Skin epidermis (tissue), 12 donors: ENCODE measurements at regions not wholly inside any gene's neighbourhood (a gene's known extent, or its start where the extent isn't known, plus 50 kb on each side); places are given as distances from the start of the nearest gene placed in this dataset.
A peak's percentile ranks its signal among the peaks of the same experiment; 100 is the strongest.

Source experiments
- H3K27ac ChIP-seq, 21 experiments: fragments of 200-600 bp; sonication (generic) in 11 of 21; one replicate each; pipeline ENCODE4 v1.5.0; 2020; ENCODE audit warnings: mild to moderate bottlenecking in 3 of 21, inconsistent platforms in 2 of 21, moderate library complexity in 2 of 21
- H3K4me3 ChIP-seq, 7 experiments: fragments of 200-600 bp; sonication (generic) in 2 of 7; one replicate each; pipeline ENCODE4 v1.5.0; 2020; ENCODE audit warnings: inconsistent platforms in 2 of 7, mild to moderate bottlenecking in 2 of 7, moderate library complexity in 1 of 7

DNA sequence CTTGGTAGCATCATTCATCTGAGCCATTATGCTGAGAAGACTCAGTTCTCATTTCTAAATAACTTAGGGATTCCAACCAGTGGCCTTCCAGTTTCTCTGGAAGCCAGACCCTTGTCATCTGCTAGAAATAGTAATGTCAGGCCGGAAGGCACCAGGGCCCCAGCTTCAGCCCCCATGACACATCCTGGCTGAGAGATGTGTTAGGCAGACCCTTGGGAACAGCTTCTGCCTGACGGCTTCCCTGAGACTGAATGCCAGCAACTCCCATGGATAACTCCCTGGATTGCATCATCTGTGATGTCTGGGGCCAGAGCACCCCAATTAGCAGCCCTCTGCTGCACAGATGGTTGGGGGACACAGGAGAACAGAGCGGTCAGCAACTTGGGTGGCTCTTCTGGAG is 583.5 kb upstream of the TBX3 start:
- Histone ChIP-seq H3K4me3 (no peak overlapping the region), H3K27ac (no peak overlapping the region)

- Histone ChIP-seq H3K27ac (no peak overlapping the region), H3K4me3 (no peak overlapping the region)
These were observed 580.6 kb upstream of the TBX3 start for GRCh38 chr12:115264605-115265004.

- Histone ChIP-seq H3K4me3 (no peak overlapping the region), H3K27ac (no peak overlapping the region)
These were observed 577.9 kb upstream of the TBX3 start for GRCh38 chr12:115261691-115262398.

GRCh38 chr12:115260762-115261675 is 577.0 kb upstream of the TBX3 start:
- Histone ChIP-seq H3K27ac (no peak overlapping the region), H3K4me3 (no peak overlapping the region)

DNA sequence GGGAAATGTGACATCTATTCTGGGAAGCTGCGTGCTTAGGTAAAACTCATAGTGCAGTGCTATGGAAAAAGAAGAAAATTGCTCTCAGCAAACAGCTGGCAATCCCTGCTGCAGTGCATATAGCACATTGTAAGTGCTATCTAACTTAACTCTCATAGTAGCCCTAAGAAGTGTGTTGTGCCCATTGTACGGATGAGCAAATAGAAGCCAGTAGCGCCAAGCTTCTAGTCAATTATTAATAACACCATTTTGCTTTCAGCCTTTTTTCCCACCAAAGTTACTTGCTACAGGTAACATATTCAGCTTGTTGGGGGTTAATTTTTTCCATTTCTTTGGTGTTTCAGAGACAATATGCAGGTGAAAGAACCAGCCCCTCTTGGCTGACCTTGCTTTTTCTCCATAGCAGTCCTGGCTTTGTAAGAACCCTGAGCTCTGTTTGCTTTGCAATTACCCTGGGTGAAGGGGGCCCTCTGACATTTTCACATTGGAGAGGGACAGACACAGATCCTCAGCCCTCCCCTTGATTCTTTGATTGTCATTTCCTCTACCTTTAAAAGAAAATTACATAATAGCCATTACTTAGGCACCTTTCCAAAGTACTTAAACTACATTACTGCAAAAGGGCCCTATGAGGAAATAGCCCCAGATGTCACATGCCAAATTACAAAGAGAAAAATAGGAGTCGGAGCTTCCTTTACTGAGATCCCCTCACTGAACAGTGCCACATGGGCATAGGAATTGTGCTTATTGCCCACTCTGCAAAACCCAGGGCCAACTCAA is 576.2 kb upstream of the TBX3 start:
- Histone ChIP-seq H3K27ac (no peak overlapping the region), H3K4me3 (no peak overlapping the region)

DNA sequence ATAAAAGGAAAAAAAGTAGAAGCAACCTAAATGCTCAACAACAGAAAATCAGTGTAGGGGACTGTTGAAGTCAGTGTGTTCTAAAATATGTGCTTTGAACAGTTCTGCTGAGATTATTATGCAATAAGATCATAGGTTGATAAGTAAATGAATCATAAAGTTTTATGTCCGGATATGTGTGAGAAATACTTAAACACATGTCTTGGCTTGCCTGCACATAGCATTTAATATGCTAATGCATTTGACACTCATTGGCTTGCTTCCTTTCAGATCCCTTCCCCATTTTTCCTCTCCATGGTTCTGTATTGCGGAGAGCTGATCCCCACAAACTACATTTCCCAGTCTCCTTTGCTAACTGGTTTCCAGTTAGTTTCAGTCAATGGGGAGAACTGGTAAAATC is 573.8 kb upstream of the TBX3 start:
- no peak overlapping the region for H3K4me3 ChIP-seq
- H3K27ac ChIP-seq, result peak overlapping the region in 2 of 21 experiments; percentile 15 to 23

DNA sequence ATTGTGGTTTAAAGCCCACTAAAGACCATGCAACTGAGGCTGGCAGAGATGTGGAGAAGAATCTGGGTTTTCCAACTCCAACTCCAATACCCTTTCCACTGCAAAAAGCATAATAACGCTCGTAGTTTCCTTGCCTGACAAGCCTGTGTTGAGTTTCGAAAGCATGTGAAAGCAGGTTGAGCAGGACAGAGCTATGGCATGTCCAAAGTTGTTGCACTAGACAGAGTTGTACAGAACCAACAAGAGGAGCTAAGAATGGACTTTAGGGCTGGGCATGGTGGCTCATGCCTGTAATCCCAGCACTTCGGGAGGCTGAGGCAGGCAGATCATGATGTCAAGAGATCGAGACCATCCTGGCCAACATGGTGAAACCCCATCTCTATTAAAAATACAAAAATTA is 572.0 kb upstream of the TBX3 start:
- H3K4me3 ChIP-seq, result no peak overlapping the region

DNA sequence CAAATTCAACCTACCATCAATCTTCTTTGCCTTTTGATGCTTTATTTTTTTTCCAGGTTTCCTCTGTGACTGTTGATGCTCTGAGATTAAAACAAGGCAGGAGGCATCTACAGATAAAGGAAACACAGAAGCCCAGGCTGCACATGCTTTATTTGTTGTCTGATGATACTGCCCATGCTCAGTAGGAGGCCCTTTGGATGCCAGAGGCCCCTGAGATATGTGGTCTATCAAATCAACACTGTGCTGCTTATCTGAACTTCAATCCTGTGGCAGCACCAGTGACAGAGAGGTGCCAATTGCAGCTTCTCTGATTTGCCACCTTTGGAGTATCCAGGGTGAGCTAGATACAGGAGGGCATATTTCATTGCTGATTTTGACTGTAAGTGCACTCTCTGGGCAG is 571.3 kb upstream of the TBX3 start:
- H3K27ac ChIP-seq, result no peak overlapping the region
- H3K4me3 ChIP-seq, result no peak overlapping the region

More for the DNA sequence above, 572.0 kb upstream of the TBX3 start:
- no peak overlapping the region for H3K27ac ChIP-seq

GRCh38 chr12:115253049-115253448 is 569.1 kb upstream of the TBX3 start:
- Histone ChIP-seq H3K27ac (no peak overlapping the region), H3K4me3 (no peak overlapping the region)

GRCh38 chr12:115251727-115252126 is 567.8 kb upstream of the TBX3 start:
- H3K27ac ChIP-seq, result no peak overlapping the region

GRCh38 chr12:115249671-115250278 is 565.8 kb upstream of the TBX3 start:
- H3K27ac ChIP-seq, result no peak overlapping the region
- H3K4me3 ChIP-seq, result no peak overlapping the region

More at GRCh38 chr12:115251727-115252126, 567.8 kb upstream of the TBX3 start:
- no peak overlapping the region for H3K4me3 ChIP-seq

DNA sequence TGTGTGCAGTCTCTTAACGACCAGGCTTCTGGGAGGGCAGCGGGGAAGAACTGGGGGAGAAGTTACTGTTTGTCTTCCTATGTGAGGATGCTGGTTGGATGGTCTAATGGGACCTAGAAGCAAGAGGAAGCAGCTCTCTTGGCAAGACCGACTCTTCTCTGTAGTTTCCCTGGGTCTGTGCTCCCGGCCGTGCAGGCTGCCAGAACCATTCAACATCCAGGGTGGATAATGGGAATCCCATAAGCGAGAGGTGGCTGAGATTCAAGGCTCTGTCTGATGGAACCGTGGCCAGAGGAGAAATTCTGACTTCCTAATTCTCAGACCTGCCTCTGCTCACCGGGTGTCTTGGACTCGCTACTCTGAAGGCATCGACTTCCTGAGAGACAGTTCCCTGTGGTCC is 561.0 kb upstream of the TBX3 start:
- H3K27ac ChIP-seq, result no peak overlapping the region
- no peak overlapping the region for H3K4me3 ChIP-seq

DNA sequence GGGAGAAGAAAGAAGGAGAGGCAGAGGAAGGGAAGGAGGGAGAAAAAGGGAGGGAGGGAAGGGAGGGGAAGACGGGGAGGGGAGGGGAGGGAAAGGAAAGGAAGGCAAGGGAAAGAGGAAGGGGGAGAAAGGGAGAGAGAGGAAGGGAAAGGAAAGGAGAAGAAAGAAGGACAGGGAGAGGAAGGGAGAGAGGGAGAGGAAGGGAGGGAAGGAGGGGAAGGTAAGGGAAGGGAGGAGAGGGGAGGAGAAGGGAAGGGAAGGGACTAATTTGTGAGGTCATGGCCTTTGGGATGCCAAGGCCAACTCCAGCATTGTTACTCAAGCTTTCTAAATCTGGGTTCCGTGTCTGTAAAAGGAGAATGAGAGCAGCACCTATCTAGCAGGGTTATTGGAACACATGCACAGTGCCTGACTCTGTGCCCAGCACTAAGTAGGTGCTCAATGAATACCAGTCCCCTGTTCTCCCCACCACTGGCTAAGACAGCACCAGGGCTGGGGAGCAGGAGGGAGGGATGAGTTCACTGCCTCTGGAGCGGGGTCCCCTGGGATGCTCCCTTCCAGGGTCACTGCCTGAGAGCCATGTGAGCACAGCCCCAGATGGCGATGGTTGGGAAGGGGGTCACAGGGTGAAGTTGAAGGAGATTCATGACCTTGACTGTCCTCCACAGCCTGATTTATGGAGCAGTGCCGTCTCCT is 560.1 kb upstream of the TBX3 start:
- H3K4me3 ChIP-seq, result no peak overlapping the region
- H3K27ac ChIP-seq, result no peak overlapping the region

- Histone ChIP-seq H3K27ac (no peak overlapping the region), H3K4me3 (no peak overlapping the region)
These were observed 556.3 kb upstream of the TBX3 start for GRCh38 chr12:115240251-115240650.

GRCh38 chr12:115235880-115236279 is 551.9 kb upstream of the TBX3 start:
- no peak overlapping the region for H3K27ac ChIP-seq
- H3K4me3 ChIP-seq, result no peak overlapping the region

DNA sequence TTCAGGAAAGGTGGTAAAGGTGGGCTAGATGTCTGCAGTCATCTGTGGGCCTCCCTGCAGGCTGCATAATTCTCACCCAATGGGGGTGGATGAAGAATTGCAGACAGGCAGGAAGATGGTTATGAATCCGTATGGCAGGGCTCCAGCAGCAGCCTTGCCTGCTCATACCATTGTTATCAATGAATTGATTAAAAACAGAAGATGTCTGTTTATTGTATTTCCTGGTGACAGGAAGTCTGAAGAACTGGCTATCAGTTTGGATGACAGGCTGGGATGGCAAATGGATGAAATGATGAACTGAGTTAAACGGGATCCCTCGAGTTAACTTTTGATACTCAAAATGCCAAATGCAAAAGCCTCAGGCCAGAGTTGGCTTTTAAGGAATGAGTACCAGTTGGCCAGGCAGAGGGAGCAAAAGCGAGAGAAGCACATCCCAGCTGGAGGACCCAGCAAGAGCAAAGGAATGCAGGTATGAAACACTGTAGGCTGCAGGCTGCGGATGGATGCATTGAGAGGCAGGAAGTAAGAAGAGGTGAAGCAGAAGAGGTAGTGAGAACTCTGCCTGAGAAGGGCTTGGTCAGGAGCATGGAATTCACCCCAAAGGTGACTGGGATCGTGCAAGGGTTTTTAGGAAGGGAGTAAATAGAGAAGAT is 550.0 kb upstream of the TBX3 start:
- Histone ChIP-seq H3K4me3 (no peak overlapping the region), H3K27ac (no peak overlapping the region)

DNA sequence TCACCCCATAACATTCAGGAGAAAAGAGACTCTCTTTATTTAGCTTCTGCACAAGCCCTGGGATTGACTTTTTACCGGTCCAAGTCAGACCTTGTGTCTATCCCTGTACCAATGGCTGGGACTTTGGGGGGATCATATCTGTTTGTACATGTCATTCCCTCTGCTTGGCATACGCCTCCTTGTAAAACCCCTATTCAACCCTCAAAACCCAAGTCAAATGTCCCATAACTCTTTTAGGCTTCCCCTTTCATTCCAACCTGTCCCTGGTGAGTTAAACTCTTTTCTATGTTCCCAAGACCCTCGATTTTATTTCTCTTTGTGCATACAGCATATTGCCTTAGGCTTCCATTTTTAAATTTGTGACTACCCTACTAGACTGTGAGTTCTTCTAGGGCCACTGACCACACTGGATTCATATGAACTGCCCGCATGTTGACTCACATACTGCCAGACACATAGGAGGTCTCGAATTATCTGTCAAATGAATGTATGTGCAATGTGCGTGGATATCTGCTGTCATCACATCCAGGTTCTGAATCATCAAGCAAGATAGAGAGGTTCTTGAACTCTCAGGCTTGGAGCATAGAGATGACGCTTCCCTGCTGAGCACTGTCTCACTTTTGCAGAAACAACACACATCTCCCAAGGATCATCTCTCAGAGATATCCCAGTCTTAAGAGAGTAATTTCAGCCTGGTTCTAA is 548.6 kb upstream of the TBX3 start:
- Histone ChIP-seq H3K4me3 (no peak overlapping the region), H3K27ac (no peak overlapping the region)

DNA sequence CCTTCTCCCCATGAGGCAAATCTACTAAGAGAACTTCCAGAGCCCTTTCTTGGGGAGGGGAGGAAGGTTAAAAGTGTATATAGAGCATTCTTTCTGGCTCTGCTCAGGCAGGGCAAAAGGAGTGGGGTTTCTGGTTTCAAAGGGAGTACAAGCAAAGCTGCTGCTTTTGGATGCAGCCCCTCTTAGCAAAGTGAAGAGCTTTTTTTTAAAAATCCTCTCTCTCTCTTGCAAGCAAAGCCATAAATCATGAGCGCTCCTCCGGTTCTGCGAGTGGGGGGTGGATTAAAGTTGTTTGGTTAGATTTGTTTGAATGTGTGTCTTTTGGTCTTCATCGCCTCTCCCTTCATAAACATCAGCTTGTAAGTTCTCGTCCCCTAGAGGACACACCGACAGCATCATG is 546.6 kb upstream of the TBX3 start:
- Histone ChIP-seq H3K4me3 (no peak overlapping the region), H3K27ac (no peak overlapping the region)
